ENCODE measurements at regions not wholly inside any gene's neighbourhood (a gene's known extent, or its start where the extent isn't known, plus 50 kb on each side); places are given as distances from the start of the nearest gene placed in this dataset.
"Not testable (repeated sequence)": the region's sequence is repeated elsewhere in the genome, so short reads cannot be mapped to it uniquely, and the experiment has no call there.

DNA sequence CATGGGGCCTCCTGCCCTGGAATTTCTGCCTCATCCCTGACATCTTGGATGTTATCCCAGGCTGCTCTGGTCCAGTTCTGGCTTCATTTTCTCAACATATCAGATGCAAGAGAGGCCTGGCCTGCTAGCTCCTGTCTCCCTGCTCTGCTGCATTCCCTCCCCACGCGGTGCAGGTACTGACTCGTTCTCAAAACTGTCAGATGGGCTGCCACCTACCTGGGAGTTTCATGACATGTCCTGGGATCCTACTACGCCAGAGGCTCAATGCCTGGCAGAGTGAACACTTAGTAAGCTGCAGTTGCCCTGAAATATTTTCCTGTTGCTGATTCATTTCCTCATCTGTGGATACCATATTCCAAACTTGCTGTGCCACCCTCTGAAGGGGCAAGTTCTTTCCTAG is 126.7 kb upstream of the PLGLB2 start:
- not testable (repeated sequence) for H2AFZ ChIP-seq (ENCODE audit: low read depth); H4K20me1 ChIP-seq (ENCODE audit: insufficient read depth); H3K36me3 ChIP-seq (ENCODE audit: insufficient read depth); H3K4me3 ChIP-seq (IDR thresholded peaks at IDR 0.05; ENCODE audit: insufficient read depth, low read depth, low read length); H3K4me2 ChIP-seq; H3K4me1 ChIP-seq (ENCODE audit: low read depth, poor library complexity, severe bottlenecking); H3K27ac ChIP-seq; H3K79me2 ChIP-seq (ENCODE audit: insufficient read depth, low read depth); H3K27me3 ChIP-seq (ENCODE audit: insufficient read depth, low read depth); H3K9ac ChIP-seq

DNA sequence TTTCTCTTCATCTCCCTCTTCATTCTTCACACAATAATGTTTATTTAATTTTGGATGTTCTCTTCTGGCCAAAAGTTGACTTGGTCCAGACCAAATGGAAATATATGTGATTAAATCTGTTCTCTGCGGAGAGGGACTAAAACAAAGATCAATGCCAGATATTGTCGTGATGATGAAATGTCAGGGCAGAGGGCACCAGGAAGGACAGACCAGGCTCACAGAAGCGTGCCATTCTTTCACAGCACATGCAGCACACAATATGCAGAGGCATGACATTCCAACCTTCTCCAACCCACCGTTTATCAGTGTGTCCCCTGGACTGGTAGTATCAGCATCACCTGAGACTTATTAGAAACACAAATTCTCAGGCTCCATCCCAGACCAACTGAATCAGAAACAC is 125.2 kb upstream of the PLGLB2 start:
- not testable (repeated sequence) for H4K20me1 ChIP-seq (ENCODE audit: insufficient read depth); H3K27ac ChIP-seq; H3K27me3 ChIP-seq (ENCODE audit: insufficient read depth, low read depth); H3K9ac ChIP-seq; H3K4me1 ChIP-seq (ENCODE audit: low read depth, poor library complexity, severe bottlenecking); H2AFZ ChIP-seq (ENCODE audit: low read depth); H3K4me3 ChIP-seq (IDR thresholded peaks at IDR 0.05; ENCODE audit: insufficient read depth, low read depth, low read length); H3K4me2 ChIP-seq; H3K79me2 ChIP-seq (ENCODE audit: insufficient read depth, low read depth); H3K36me3 ChIP-seq (ENCODE audit: insufficient read depth)

DNA sequence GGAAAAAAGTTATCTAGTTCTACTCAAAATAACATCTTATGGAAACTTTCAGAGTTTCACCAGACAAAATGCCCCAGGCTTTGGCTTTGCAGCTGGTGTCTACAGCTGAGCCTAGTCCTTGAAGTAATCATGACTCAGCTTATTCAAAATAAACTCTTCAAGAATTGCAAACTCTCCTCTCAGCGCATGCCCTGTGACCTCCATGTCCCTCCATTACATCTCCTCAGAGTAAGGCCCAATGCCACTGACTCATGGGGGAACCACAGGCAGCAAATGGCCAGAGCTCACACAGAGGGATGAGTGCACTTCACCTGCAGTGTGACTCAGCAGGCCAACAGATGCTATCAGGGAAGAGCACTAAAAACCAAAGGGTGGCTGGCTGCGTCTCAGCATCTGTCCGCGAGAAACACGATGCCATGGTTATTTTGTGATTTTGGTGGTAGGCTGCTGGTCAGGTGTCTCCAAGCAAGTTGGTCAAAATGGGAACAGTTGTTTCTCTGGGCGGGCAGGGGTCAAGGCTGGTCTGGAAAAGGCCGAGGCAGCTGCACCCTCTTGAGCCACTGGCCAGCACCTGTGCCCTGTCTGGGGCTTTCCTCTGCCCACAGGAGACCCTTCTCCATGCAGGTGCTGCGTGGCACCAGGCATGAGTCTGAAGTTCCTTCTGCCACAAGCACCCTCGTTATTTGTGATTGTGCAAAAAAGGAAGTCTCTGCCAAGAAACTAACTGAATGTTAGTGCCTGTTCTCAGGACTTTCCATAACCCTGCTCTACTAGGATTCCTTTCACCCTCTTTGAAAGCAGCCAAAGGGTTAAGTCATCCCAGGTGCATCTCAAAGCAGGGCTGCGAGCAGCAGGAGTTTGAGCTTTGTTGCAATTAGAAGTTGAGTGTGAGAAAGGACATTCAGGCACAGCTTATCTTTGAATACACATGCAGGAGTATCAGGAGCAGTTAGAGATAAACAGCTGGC is 118.1 kb upstream of the PLGLB2 start:
- not testable (repeated sequence) for H3K4me3 ChIP-seq (IDR thresholded peaks at IDR 0.05; ENCODE audit: insufficient read depth, low read depth, low read length); H2AFZ ChIP-seq (ENCODE audit: low read depth)

DNA sequence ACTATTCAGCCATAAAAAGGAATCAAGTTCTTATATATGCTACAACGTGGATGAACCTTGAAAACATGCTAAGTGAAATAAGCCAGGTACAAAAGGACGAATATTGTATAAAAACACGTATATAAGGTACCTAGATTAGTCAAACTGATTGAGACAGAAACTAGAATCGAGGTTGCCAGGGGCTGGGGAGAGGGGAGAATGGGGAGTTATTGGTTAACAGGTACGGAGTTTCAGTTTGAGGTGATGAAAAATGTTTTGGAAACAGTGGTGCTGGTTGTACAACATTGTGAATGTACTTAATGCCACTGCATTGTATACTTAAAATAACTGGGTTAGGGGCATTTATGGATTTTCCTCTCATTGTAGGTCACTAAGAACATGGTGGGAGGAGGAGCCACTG is 117.0 kb upstream of the PLGLB2 start:
- H3K9ac ChIP-seq; H4K20me1 ChIP-seq (ENCODE audit: insufficient read depth); H3K4me2 ChIP-seq; H3K4me1 ChIP-seq (ENCODE audit: low read depth, poor library complexity, severe bottlenecking); H3K36me3 ChIP-seq (ENCODE audit: insufficient read depth); H3K4me3 ChIP-seq (IDR thresholded peaks at IDR 0.05; ENCODE audit: insufficient read depth, low read depth, low read length); H3K79me2 ChIP-seq (ENCODE audit: insufficient read depth, low read depth); H3K27me3 ChIP-seq (ENCODE audit: insufficient read depth, low read depth); H3K27ac ChIP-seq; H2AFZ ChIP-seq (ENCODE audit: low read depth): not testable (repeated sequence)

More for the DNA sequence above, 118.1 kb upstream of the PLGLB2 start:
- not testable (repeated sequence) for H3K9ac ChIP-seq; H3K36me3 ChIP-seq (ENCODE audit: insufficient read depth); H3K4me2 ChIP-seq; H3K4me1 ChIP-seq (ENCODE audit: low read depth, poor library complexity, severe bottlenecking); H3K27me3 ChIP-seq (ENCODE audit: insufficient read depth, low read depth); H3K79me2 ChIP-seq (ENCODE audit: insufficient read depth, low read depth); H4K20me1 ChIP-seq (ENCODE audit: insufficient read depth)
- 0 out of 2 replicates have a peak overlapping the region, but pooled peaks have one; percentile 15 for H3K27ac ChIP-seq

DNA sequence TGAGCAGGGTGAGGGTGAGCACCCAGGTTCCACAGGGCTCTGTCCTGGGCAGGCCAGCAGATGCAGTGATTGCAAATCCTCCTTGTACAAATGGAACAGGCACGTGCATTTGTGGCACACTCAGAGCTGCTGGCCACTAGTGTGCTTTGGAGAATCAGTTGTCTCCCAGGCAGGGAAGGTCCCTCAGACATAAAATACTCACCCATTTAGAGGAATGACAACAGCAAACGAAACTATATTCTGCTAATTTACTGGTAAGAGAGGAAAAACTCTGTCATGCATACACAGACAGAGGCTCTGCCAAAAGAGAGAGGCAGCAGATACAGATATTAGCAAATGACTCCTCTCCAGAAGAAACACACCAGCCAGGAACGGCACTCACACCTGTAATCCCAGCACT is 116.5 kb upstream of the PLGLB2 start:
- H3K36me3 ChIP-seq (ENCODE audit: insufficient read depth); H3K27ac ChIP-seq; H3K4me1 ChIP-seq (ENCODE audit: low read depth, poor library complexity, severe bottlenecking); H4K20me1 ChIP-seq (ENCODE audit: insufficient read depth); H3K27me3 ChIP-seq (ENCODE audit: insufficient read depth, low read depth); H3K4me2 ChIP-seq; H3K4me3 ChIP-seq (IDR thresholded peaks at IDR 0.05; ENCODE audit: insufficient read depth, low read depth, low read length); H2AFZ ChIP-seq (ENCODE audit: low read depth); H3K79me2 ChIP-seq (ENCODE audit: insufficient read depth, low read depth); H3K9ac ChIP-seq: not testable (repeated sequence)

DNA sequence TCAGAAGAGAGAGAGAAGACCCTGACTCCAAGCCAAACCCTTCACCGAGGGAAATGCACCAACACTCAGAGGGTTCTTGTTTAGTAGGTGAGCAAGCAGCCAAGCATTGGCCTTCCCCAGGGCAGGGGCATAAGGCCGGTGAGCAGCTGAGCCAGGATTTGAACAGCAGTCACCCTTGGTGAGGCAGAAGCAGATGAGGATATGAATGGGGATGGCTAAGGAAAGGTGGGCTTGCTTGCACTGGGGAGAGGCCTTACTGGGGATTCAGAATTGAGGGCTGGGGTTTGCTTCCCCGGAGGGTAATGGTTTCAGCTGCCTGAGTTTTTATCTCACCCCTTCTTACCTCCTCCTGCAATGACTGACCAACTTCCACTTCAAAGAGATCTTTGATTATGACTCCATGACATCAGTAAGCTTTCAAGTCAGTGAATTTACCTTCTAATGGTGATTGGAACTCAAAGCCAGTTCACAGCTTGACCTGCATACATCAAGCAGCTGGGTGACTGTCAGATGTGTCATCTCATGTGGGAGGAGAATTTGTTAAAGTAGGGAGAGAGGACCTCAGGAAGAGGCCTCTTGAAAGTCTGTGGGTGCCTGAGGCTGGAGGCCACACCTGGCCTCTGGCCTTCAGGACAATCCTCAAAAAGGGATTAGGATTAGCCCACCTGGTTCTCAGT is 114.5 kb upstream of the PLGLB2 start:
- H4K20me1 ChIP-seq (ENCODE audit: insufficient read depth); H3K27me3 ChIP-seq (ENCODE audit: insufficient read depth, low read depth); H3K36me3 ChIP-seq (ENCODE audit: insufficient read depth); H3K27ac ChIP-seq; H3K79me2 ChIP-seq (ENCODE audit: insufficient read depth, low read depth); H2AFZ ChIP-seq (ENCODE audit: low read depth); H3K4me1 ChIP-seq (ENCODE audit: low read depth, poor library complexity, severe bottlenecking); H3K9ac ChIP-seq; H3K4me3 ChIP-seq (IDR thresholded peaks at IDR 0.05; ENCODE audit: insufficient read depth, low read depth, low read length); H3K4me2 ChIP-seq: not testable (repeated sequence)

DNA sequence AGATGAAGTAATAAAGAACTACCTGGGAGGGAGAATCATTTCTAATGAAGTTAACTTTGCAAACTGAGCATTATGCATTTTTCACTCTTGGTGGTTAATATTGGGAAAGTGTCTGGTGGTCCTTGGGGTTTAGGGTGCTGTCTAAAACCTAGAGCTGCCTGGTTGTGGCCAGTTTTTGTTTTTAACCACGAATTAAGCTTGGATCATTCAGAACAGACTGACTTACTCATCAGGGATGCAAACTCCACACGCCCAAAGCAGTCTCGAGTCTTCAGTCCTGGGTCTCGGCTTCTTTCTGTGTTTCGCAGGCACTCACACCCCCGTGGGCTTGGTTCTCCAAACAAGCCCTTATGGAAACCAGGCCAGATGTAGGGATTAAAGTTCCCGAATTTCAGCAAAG is 113.8 kb upstream of the PLGLB2 start:
- not testable (repeated sequence) for H3K36me3 ChIP-seq (ENCODE audit: insufficient read depth); H3K79me2 ChIP-seq (ENCODE audit: insufficient read depth, low read depth); H3K9ac ChIP-seq; H4K20me1 ChIP-seq (ENCODE audit: insufficient read depth); H3K4me1 ChIP-seq (ENCODE audit: low read depth, poor library complexity, severe bottlenecking); H3K4me3 ChIP-seq (IDR thresholded peaks at IDR 0.05; ENCODE audit: insufficient read depth, low read depth, low read length); H3K27me3 ChIP-seq (ENCODE audit: insufficient read depth, low read depth); H3K4me2 ChIP-seq; H3K27ac ChIP-seq; H2AFZ ChIP-seq (ENCODE audit: low read depth)

DNA sequence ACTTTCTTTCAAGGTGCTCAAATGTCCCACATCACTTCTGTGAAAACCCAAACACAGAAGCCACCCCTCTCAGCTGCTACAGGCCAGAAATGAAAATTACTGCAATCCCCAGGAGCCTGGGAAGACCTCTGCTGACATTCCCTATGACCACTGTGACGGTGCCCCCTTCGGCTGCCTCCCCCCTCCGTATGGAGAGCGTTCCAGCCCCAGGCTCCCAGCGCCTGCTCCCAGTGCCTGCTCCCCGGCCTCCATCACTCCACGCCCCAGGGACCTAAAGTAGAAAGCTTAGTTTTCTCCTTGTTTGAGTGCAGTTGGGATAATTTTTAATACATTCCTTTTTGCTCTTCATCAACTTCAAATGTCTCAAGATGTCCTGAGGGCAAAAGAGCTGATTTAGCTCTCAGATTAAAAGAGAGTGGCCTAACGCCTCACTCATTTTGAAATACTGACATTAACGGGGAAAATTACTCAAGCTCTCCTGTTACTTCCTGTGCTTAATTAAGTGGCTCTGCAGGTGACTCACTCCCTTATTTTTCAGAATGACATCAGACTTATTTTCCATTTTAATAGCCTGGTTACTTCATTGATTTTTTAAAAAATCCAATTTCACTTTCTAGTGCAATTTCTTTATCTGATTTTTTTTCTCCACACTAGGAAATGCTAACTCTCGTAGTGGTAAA is 112.8 kb upstream of the PLGLB2 start:
- H3K27me3 ChIP-seq (ENCODE audit: insufficient read depth, low read depth); H3K27ac ChIP-seq; H3K4me2 ChIP-seq; H3K36me3 ChIP-seq (ENCODE audit: insufficient read depth); H3K4me1 ChIP-seq (ENCODE audit: low read depth, poor library complexity, severe bottlenecking); H3K9ac ChIP-seq; H3K4me3 ChIP-seq (IDR thresholded peaks at IDR 0.05; ENCODE audit: insufficient read depth, low read depth, low read length); H4K20me1 ChIP-seq (ENCODE audit: insufficient read depth); H2AFZ ChIP-seq (ENCODE audit: low read depth); H3K79me2 ChIP-seq (ENCODE audit: insufficient read depth, low read depth): not testable (repeated sequence)

DNA sequence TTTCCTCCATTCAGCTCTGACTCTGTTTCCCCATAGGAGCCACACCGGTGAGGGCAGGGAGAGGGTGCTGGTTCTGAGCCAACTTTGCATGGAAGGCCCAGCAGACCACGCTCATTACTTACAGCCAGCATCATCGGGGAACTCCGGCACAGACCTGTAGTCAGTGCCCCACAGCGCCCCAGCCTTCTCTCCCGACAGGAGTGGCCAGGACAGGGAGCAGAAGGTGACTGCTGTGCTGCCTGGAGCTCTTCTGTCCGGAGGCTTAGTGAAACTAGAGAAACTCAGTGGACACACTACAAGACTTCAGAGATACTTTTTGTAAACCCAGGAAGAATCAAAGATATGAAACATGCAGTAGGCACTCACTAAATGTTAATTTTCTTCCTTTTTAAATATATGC is 111.6 kb upstream of the PLGLB2 start:
- not testable (repeated sequence) for H3K4me1 ChIP-seq (ENCODE audit: low read depth, poor library complexity, severe bottlenecking); H4K20me1 ChIP-seq (ENCODE audit: insufficient read depth); H3K9ac ChIP-seq; H3K27ac ChIP-seq; H3K36me3 ChIP-seq (ENCODE audit: insufficient read depth); H3K27me3 ChIP-seq (ENCODE audit: insufficient read depth, low read depth); H2AFZ ChIP-seq (ENCODE audit: low read depth); H3K4me2 ChIP-seq; H3K79me2 ChIP-seq (ENCODE audit: insufficient read depth, low read depth); H3K4me3 ChIP-seq (IDR thresholded peaks at IDR 0.05; ENCODE audit: insufficient read depth, low read depth, low read length)

DNA sequence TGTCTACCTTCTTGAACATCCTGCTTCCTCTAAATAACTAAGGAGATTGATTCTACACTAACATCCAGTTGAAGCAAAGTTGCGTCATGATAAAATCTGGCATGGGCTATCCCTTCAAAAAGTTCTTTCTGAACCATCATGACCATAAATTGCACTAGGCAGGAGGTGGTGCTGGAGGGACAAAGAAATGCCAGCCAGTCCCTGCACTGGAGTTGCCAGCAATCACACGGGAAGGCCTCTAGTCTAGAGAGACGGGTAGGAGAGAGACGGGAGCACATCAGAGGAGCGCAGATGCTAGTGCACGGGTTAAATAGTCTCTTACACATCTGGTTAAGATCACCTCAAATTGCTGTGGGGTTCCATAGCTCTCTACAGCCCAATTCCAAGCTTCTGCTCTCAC is 111.2 kb upstream of the PLGLB2 start:
- not testable (repeated sequence) for H3K9ac ChIP-seq; H3K4me2 ChIP-seq; H3K79me2 ChIP-seq (ENCODE audit: insufficient read depth, low read depth); H4K20me1 ChIP-seq (ENCODE audit: insufficient read depth); H2AFZ ChIP-seq (ENCODE audit: low read depth); H3K27me3 ChIP-seq (ENCODE audit: insufficient read depth, low read depth); H3K4me3 ChIP-seq (IDR thresholded peaks at IDR 0.05; ENCODE audit: insufficient read depth, low read depth, low read length); H3K36me3 ChIP-seq (ENCODE audit: insufficient read depth); H3K27ac ChIP-seq; H3K4me1 ChIP-seq (ENCODE audit: low read depth, poor library complexity, severe bottlenecking)
